ENCODE measurements at regions not wholly inside any gene's neighbourhood (a gene's known extent, or its start where the extent isn't known, plus 50 kb on each side); places are given as distances from the start of the nearest gene placed in this dataset.
A peak's percentile ranks its signal among the peaks of the same experiment; 100 is the strongest.

- Histone ChIP-seq H3K23ac (ENCODE audit: insufficient read length, low read depth, low read length) (no peak overlapping the region), H4K20me1 (ENCODE audit: control insufficient read depth, insufficient read depth, insufficient read length) (no peaks in the 10 kb centered on the region), H3K56ac (ENCODE audit: insufficient read length, low read depth, low read length) (peak overlapping the region; percentile 58), H3K4me2 (ENCODE audit: insufficient read depth, insufficient read length, low read length) (peak overlapping the region; percentile 36), H3K27me3 (ENCODE audit: insufficient read depth, low read length) (no peaks in the 10 kb centered on the region), H3K79me2 (ENCODE audit: insufficient read depth, low read length) (no peaks in the 10 kb centered on the region), H4K8ac (replicated peaks; ENCODE audit: insufficient read length, low read depth, low read length) (no peak overlapping the region), H2AFZ (ENCODE audit: low read length) (no peak overlapping the region), H4K5ac (ENCODE audit: insufficient read length, low read depth, low read length) (peak overlapping the region; percentile 4), H2BK120ac (ENCODE audit: low read depth, low read length, poor library complexity, severe bottlenecking) (no peak overlapping the region), H2BK20ac (ENCODE audit: low read depth, low read length, poor library complexity, severe bottlenecking) (no peak overlapping the region), H3K23me2 (ENCODE audit: insufficient read length, low read depth, low read length, poor library complexity, severe bottlenecking) (no peaks in the 10 kb centered on the region), H3T11ph (ENCODE audit: low read length) (no peak overlapping the region), H2BK12ac (ENCODE audit: insufficient read length, low read depth, low read length) (no peak overlapping the region), H3K9me3 (ENCODE audit: control insufficient read depth, low read depth, low read length) (no peaks in the 10 kb centered on the region), H3K4ac (ENCODE audit: low read depth, low read length) (no peak overlapping the region), H2BK5ac (ENCODE audit: insufficient read length, low read length) (peak overlapping the region; percentile 53), H3K18ac (ENCODE audit: insufficient read length, low read depth, low read length) (no peak overlapping the region), H3K14ac (ENCODE audit: insufficient read depth, low read length) (no peak overlapping the region), H3K27ac (ENCODE audit: insufficient read length, low read depth, low read length) (peak overlapping the region; percentile 92), H3K9ac (ENCODE audit: extremely low read depth, insufficient read length, low read length) (no peak overlapping the region), H4K91ac (ENCODE audit: insufficient read length, low read depth, low read length) (no peak overlapping the region), H3K79me1 (ENCODE audit: insufficient read depth, low read depth, low read length, poor library complexity, severe bottlenecking) (no peaks in the 10 kb centered on the region), H3K4me1 (ENCODE audit: insufficient read depth, low read length) (peaks cover 18% of the 10 kb centered on the region), H2AK5ac (ENCODE audit: insufficient read length, low read length) (no peak overlapping the region), H2BK15ac (ENCODE audit: low read depth, low read length) (no peak overlapping the region)
- WGBS (ENCODE audit: extremely low coverage, insufficient read length, low lambda C conversion rate) = no CpG with 5 or more reads among the region's 11 CpGs
- no peak for TF ChIP-seq CTCF (conservative IDR thresholded peaks at IDR 0.05)
- H3K9me3 Mint-ChIP-seq = peaks cover 0 to 9% of the 10 kb centered on the region in 2 experiments; a peak in 2 of 5 replicates
- no peaks in the 10 kb centered on the region for H3K27me3 Mint-ChIP-seq (ENCODE audit: low read depth)
- H3K36me3 Mint-ChIP-seq (ENCODE audit: insufficient read depth in 1 of 3, low read depth in 3 of 3) = peaks cover 0 to 9% (median 0%) of the 10 kb centered on the region in 3 experiments; a peak in 2 of 7 replicates
- H3K27ac Mint-ChIP-seq = peak overlapping the region; percentile 94 to 99 (median 99)
- DNase-seq = peak; percentile 76
- peak overlapping the region; percentile 16 to 43; a peak in 2 of 5 replicates for H3K4me3 Mint-ChIP-seq
- H3K4me1 Mint-ChIP-seq = peaks cover 61 to 70% of the 10 kb centered on the region in 2 experiments
These were observed 212.3 kb upstream of the MPDZ start for GRCh38 chr9:13491493-13492424.
